A673 (cell line): ENCODE measurements at regions not wholly inside any gene's neighbourhood (a gene's known extent, or its start where the extent isn't known, plus 50 kb on each side); places are given as distances from the start of the nearest gene placed in this dataset.

ENCODE experiments used
- BruUV-seq: library from RNA; stranded (reverse); fragments of 400-500 nt; replicated peaks from 2 replicates; lab custom pipeline; 2021; lab: Mats Ljungman, UMichigan
- CTCF ChIA-PET: fragments of 300-600 bp; sonication (Branson Sonifier 250); formaldehyde crosslinking; loops from one replicate; lab custom pipeline; 2022; ENCODE audit warnings: antibody characterized with exemption; lab: Charles Lee
- POLR2A ChIA-PET: fragments of 300-600 bp; sonication (Branson Sonifier 250); formaldehyde crosslinking; loops from one replicate; lab custom pipeline; 2022; ENCODE audit warnings: antibody characterized with exemption; ENCODE audit not compliant: low non-redundant PET; lab: Charles Lee
- DNase-seq: peaks from one replicate; pipeline ENCODE4 v3.0.0-alpha.2; 2015; ENCODE audit warnings: low spot score
- H3K27ac ChIP-seq: fragments of 200-600 bp; sonication (generic); 2 replicates; pipeline ENCODE4 v1.5.1; 2016; ENCODE audit warnings: mixed run types, low read depth, mild to moderate bottlenecking, mixed read lengths, antibody characterized with exemption, low read length; ENCODE audit not compliant: poor library complexity, severe bottlenecking
- H3K27me3 ChIP-seq: fragments of 200-600 bp; sonication (generic); replicated peaks from 2 replicates; pipeline ENCODE4 v1.6.1; 2017; ENCODE audit warnings: mixed run types, low read depth, mild to moderate bottlenecking, mixed read lengths, antibody characterized with exemption, low read length; ENCODE audit not compliant: insufficient read depth, poor library complexity
- H3K36me3 ChIP-seq: fragments of 200-600 bp; sonication (generic); 2 replicates; pipeline ENCODE4 v1.6.1; 2016; ENCODE audit warnings: mixed run types, mild to moderate bottlenecking, mixed read lengths, antibody characterized with exemption, low read length; ENCODE audit not compliant: insufficient read depth, poor library complexity, severe bottlenecking
- H3K4me1 ChIP-seq: fragments of 200-600 bp; sonication (generic); 2 replicates; pipeline ENCODE4 v1.6.1; 2017; ENCODE audit warnings: mixed run types, mild to moderate bottlenecking, mixed read lengths, antibody characterized with exemption, low read length; ENCODE audit not compliant: insufficient read depth, poor library complexity, severe bottlenecking
- H3K4me3 ChIP-seq: fragments of 200-600 bp; sonication (generic); 2 replicates; pipeline ENCODE4 v1.5.1; 2016; ENCODE audit warnings: low read depth, mixed run types, mild to moderate bottlenecking, mixed read lengths, low read length; ENCODE audit not compliant: poor library complexity, severe bottlenecking
- H3K9me3 ChIP-seq: fragments of 200-600 bp; sonication (generic); 2 replicates; pipeline ENCODE4 v1.6.1; 2016; ENCODE audit warnings: mixed run types, low read depth, mild to moderate bottlenecking, mixed read lengths, antibody characterized with exemption, low read length; ENCODE audit not compliant: poor library complexity, severe bottlenecking
- CTCF ChIP-seq: fragments of 300-800, 200-600 bp; sonication (generic); conservative IDR thresholded peaks from 2 replicates; pipeline ENCODE4 v1.5.1; 2017; ENCODE audit warnings: low read depth, mild to moderate bottlenecking, antibody characterized with exemption, low read length, moderate library complexity, mixed read lengths
- EZH2 ChIP-seq: fragments of 200-600 bp; sonication (generic); IDR thresholded peaks from 2 replicates; pipeline ENCODE4 v1.6.1; 2017; ENCODE audit warnings: borderline replicate concordance, low read depth, mild to moderate bottlenecking, mixed read lengths, antibody characterized with exemption, low read length; ENCODE audit not compliant: poor library complexity, severe bottlenecking
- intact Hi-C: fragments of 100-400 bp; cut with micrococcal nuclease; formaldehyde crosslinking; loops from one replicate; pipeline ENCODE4 v1.10.0; 2022; ENCODE audit not compliant: unreplicated experiment

- intact Hi-C loops: no loop called here
- no peaks in the 10 kb centered on the region for H3K27me3 ChIP-seq
- no peak for DNase-seq
- POLR2A ChIA-PET: no interaction called here
- no peaks in the 10 kb centered on the region for H3K36me3 ChIP-seq
- BruUV-seq: no TSS peak
- CTCF ChIA-PET: no interaction called here
- no peak overlapping the region for H3K4me3 ChIP-seq
- no peak overlapping the region for H3K27ac ChIP-seq
- H3K4me1 ChIP-seq: no peaks in the 10 kb centered on the region
- peaks cover 2% of the 10 kb centered on the region for H3K9me3 ChIP-seq
- no peak for TF ChIP-seq CTCF
- TF ChIP-seq EZH2: no peak
These were observed 254.4 kb upstream of the CNTNAP2 start for GRCh38 chr7:145862212-145862611.

GRCh38 chr7:145860809-145861208, 255.8 kb upstream of the CNTNAP2 start:
- no peaks in the 10 kb centered on the region for H3K36me3 ChIP-seq
- H3K27ac ChIP-seq: no peak overlapping the region
- H3K4me1 ChIP-seq: no peaks in the 10 kb centered on the region
- no peak for DNase-seq
- peaks cover 5% of the 10 kb centered on the region for H3K9me3 ChIP-seq
- intact Hi-C loops: no loop called here
- H3K4me3 ChIP-seq: no peak overlapping the region
- CTCF ChIA-PET: no interaction called here
- no peak for TF ChIP-seq CTCF
- no peak for TF ChIP-seq EZH2
- H3K27me3 ChIP-seq: no peaks in the 10 kb centered on the region
- no TSS peak for BruUV-seq
- POLR2A ChIA-PET: no interaction called here

- Histone ChIP-seq H3K4me1 (no peaks in the 10 kb centered on the region), H3K27me3 (no peaks in the 10 kb centered on the region), H3K27ac (no peak overlapping the region), H3K36me3 (no peaks in the 10 kb centered on the region), H3K9me3 (peaks cover under 1% of the 10 kb centered on the region), H3K4me3 (no peak overlapping the region)
- TF ChIP-seq EZH2 (no peak), CTCF (no peak)
- intact Hi-C loops: no loop called here
- ChIA-PET POLR2A (no interaction called here), CTCF (no interaction called here)
- no peak for DNase-seq
- BruUV-seq: no TSS peak
These were observed 266.0 kb upstream of the CNTNAP2 start for GRCh38 chr7:145850636-145851035.
